Right atrium auricular region (tissue), 2 donors: ENCODE measurements at regions not wholly inside any gene's neighbourhood (a gene's known extent, or its start where the extent isn't known, plus 50 kb on each side); places are given as distances from the start of the nearest gene placed in this dataset.

Source experiments
- DNase-seq: peaks from one replicate; pipeline ENCODE4 v3.0.0-alpha.2; 2019; ENCODE audit warnings: low spot score
- H3K27ac ChIP-seq, 2 donors: fragments of 200-600 bp; sonication (generic); 1 replicate in 1 of 2; 2 replicates in 1 of 2; pipeline ENCODE4 v1.5.1; 2016 to 2019
- H3K27me3 ChIP-seq, 2 donors: fragments of 200-600 bp; sonication (generic); one replicate each; pipeline versions ENCODE4 v1.5.1 to v1.6.0; 2017 to 2019
- H3K36me3 ChIP-seq: fragments of 200-600 bp; sonication (generic); one replicate; pipeline ENCODE4 v1.5.1; 2016
- H3K4me1 ChIP-seq, 2 donors: fragments of 200-600 bp; sonication (generic); one replicate each; pipeline versions ENCODE4 v1.5.1 to v1.6.0; 2017 to 2019
- H3K4me3 ChIP-seq, 2 donors: fragments of 200-600 bp; sonication (generic); 1 replicate in 1 of 2; 2 replicates in 1 of 2; pipeline ENCODE4 v1.5.1; 2017 to 2019; ENCODE audit warnings: mild to moderate bottlenecking in 1 of 2, moderate library complexity in 1 of 2
- H3K9me3 ChIP-seq, 2 donors: fragments of 200-600 bp; sonication (generic); one replicate each; pipeline ENCODE4 v1.5.1; 2019
- CTCF ChIP-seq, 2 donors: fragments of 200-600 bp; sonication (generic); IDR thresholded peaks; one replicate each; pipeline ENCODE4 v1.5.1; 2019; ENCODE audit warnings: antibody characterized with exemption in 2 of 2

GRCh38 chr9:28365728-28366127, 792.4 kb upstream of the C9orf72 start:
- no peak for TF ChIP-seq CTCF (IDR thresholded peaks at IDR 0.05)
- no peaks in the 10 kb centered on the region for H3K27me3 ChIP-seq
- no peaks in the 10 kb centered on the region for H3K36me3 ChIP-seq
- DNase-seq, result no peak
- no peaks in the 10 kb centered on the region for H3K4me1 ChIP-seq
- H3K4me3 ChIP-seq, result no peak overlapping the region
- no peak overlapping the region for H3K27ac ChIP-seq
- H3K9me3 ChIP-seq, result no peaks in the 10 kb centered on the region

- no peaks in the 10 kb centered on the region for H3K36me3 ChIP-seq
- no peak overlapping the region for H3K4me3 ChIP-seq
- no peaks in the 10 kb centered on the region for H3K27me3 ChIP-seq
- no peaks in the 10 kb centered on the region for H3K4me1 ChIP-seq
- no peaks in the 10 kb centered on the region for H3K9me3 ChIP-seq
- H3K27ac ChIP-seq, result no peak overlapping the region
- no peak for DNase-seq
- no peak for TF ChIP-seq CTCF (IDR thresholded peaks at IDR 0.05)
These were observed 805.0 kb upstream of the C9orf72 start for GRCh38 chr9:28378231-28378630.

DNA sequence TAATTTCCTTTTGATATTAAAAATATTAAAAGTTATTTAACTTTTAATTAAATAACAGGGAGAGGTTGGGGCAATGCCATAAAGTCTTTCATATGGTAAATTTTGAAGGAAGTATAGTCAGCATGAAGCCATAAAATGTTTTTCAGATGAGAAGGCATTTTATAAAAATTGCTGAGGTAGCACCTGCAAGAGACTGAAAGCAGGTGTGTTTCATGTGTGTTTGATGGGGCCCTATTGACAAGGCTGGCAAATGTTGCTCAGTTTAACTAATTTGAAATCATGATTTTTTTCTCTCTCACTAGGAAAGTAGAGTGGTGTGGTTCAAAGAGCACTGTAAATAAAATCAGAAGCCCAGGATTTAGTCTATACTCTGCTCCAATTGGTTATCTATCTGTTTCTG, 805.8 kb upstream of the C9orf72 start:
- TF ChIP-seq CTCF (IDR thresholded peaks at IDR 0.05), result no peak
- Histone ChIP-seq H3K27ac (no peak overlapping the region), H3K27me3 (no peaks in the 10 kb centered on the region), H3K4me3 (no peak overlapping the region), H3K4me1 (no peaks in the 10 kb centered on the region), H3K9me3 (no peaks in the 10 kb centered on the region), H3K36me3 (no peaks in the 10 kb centered on the region)
- no peak for DNase-seq

GRCh38 chr9:28389411-28389810, 816.1 kb upstream of the C9orf72 start:
- TF ChIP-seq CTCF (IDR thresholded peaks at IDR 0.05), result no peak
- Histone ChIP-seq H3K9me3 (no peaks in the 10 kb centered on the region), H3K36me3 (no peaks in the 10 kb centered on the region), H3K4me1 (no peaks in the 10 kb centered on the region), H3K27me3 (no peaks in the 10 kb centered on the region), H3K4me3 (no peak overlapping the region), H3K27ac (no peak overlapping the region)
- DNase-seq, result no peak

- DNase-seq, result no peak
- Histone ChIP-seq H3K36me3 (no peaks in the 10 kb centered on the region), H3K4me3 (no peak overlapping the region), H3K27ac (no peak overlapping the region), H3K4me1 (no peaks in the 10 kb centered on the region), H3K27me3 (no peaks in the 10 kb centered on the region), H3K9me3 (no peaks in the 10 kb centered on the region)
- no peak for TF ChIP-seq CTCF (IDR thresholded peaks at IDR 0.05)
These were observed 821.5 kb upstream of the C9orf72 start for GRCh38 chr9:28394774-28395173.

DNA sequence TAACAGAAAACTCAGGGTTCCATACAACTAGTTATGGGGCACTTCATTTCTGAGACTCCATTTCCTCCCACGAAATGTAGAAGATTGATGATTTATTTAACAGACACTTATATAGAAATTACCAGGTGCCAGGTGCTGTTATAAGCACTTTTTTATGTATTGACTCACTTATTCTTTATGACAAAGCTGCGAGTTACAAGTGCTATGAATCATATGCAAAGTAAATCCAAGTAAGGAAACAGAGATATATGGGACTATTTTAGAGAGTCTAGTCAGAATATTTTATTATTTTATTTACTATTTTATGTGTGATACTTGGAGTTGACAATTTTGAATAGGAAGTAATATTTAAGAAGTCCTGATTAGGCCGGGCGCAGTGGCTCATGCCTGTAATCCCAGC, 822.8 kb upstream of the C9orf72 start:
- Histone ChIP-seq H3K4me1 (no peaks in the 10 kb centered on the region), H3K4me3 (no peak overlapping the region), H3K27me3 (no peaks in the 10 kb centered on the region), H3K27ac (no peak overlapping the region), H3K9me3 (no peaks in the 10 kb centered on the region), H3K36me3 (no peaks in the 10 kb centered on the region)
- no peak for DNase-seq
- TF ChIP-seq CTCF (IDR thresholded peaks at IDR 0.05), result no peak
